Stimulated activated CD4-positive, alpha-beta T cell treated with anti-CD3 and anti-CD28 coated beads, Interleukin-4, amount 100 ng/mL, for 24 hours (primary cell): ENCODE measurements at regions not wholly inside any gene's neighbourhood (a gene's known extent, or its start where the extent isn't known, plus 50 kb on each side); places are given as distances from the start of the nearest gene placed in this dataset.
A peak's percentile ranks its signal among the peaks of the same experiment; 100 is the strongest.

ENCODE experiments used
- DNase-seq: peaks from one replicate; pipeline ENCODE4 v3.0.0-alpha.2; 2020

GRCh38 chrX:51798701-51799100 lies 55.5 kb downstream of the GSPT2 start:
- no peak for DNase-seq

- DNase-seq: peak; percentile 50
Measured at GRCh38 chrX:51802917-51803688, 59.9 kb downstream of the GSPT2 start.

GRCh38 chrX:51803833-51804232 lies 60.6 kb downstream of the GSPT2 start:
- DNase-seq: no peak

GRCh38 chrX:51804741-51805140 lies 61.5 kb downstream of the GSPT2 start:
- no peak for DNase-seq

GRCh38 chrX:51813886-51814460 lies 70.7 kb downstream of the GSPT2 start:
- no peak for DNase-seq

GRCh38 chrX:51824061-51824460 lies 69.4 kb upstream of the MAGED1 start:
- DNase-seq: no peak

GRCh38 chrX:51825436-51825835 lies 68.0 kb upstream of the MAGED1 start:
- no peak for DNase-seq

GRCh38 chrX:51834076-51834475 lies 59.3 kb upstream of the MAGED1 start:
- no peak for DNase-seq

GRCh38 chrX:51836823-51837222 lies 56.6 kb upstream of the MAGED1 start:
- no peak for DNase-seq

GRCh38 chrX:51837451-51837850 lies 56.0 kb upstream of the MAGED1 start:
- no peak for DNase-seq

- no peak for DNase-seq
Measured at GRCh38 chrX:51837921-51838320, 55.5 kb upstream of the MAGED1 start.
